CD14-positive monocyte (primary cell): ENCODE measurements at regions not wholly inside any gene's neighbourhood (a gene's known extent, or its start where the extent isn't known, plus 50 kb on each side); places are given as distances from the start of the nearest gene placed in this dataset.

ENCODE experiments used
- DNase-seq, 3 donors: peaks; one replicate each; pipeline ENCODE4 v3.0.0-alpha.2; 2011 to 2022
- H2AFZ ChIP-seq: 2 replicates; pipeline ENCODE4 v1.6.0; 2012; ENCODE audit warnings: mild to moderate bottlenecking, low read depth, low read length, inconsistent platforms; ENCODE audit not compliant: insufficient read depth, poor library complexity, severe bottlenecking
- H3K27ac ChIP-seq, 2 donors: 1 replicate in 1 of 2; 2 replicates in 1 of 2; pipeline ENCODE4 v1.5.1; 2012 to 2013; ENCODE audit warnings: low read length in 2 of 2, control low read depth in 1 of 2, inconsistent platforms in 1 of 2, low read depth in 1 of 2, mild to moderate bottlenecking in 1 of 2
- H3K27me3 ChIP-seq, 2 donors: one replicate each; pipeline versions ENCODE4 v1.6.0 to v1.6.1; 2011 to 2013; ENCODE audit warnings: low read length in 2 of 2; ENCODE audit not compliant: control insufficient read depth in 2 of 2, insufficient read depth in 2 of 2
- H3K36me3 ChIP-seq, 2 donors: replicated peaks in 1 of 2; 1 replicate in 1 of 2; 2 replicates in 1 of 2; pipeline versions ENCODE4 v1.5.1 to v1.6.1; 2012 to 2013; ENCODE audit warnings: low read length in 2 of 2, control low read depth in 1 of 2, inconsistent platforms in 1 of 2, mild to moderate bottlenecking in 1 of 2; ENCODE audit not compliant: insufficient read depth in 2 of 2, control insufficient read depth in 1 of 2
- H3K4me1 ChIP-seq, 2 donors: 1 replicate in 1 of 2; 2 replicates in 1 of 2; pipeline versions ENCODE4 v1.5.1 to v1.6.1; 2012 to 2013; ENCODE audit warnings: low read length in 2 of 2, control low read depth in 1 of 2, inconsistent platforms in 1 of 2, mild to moderate bottlenecking in 1 of 2, moderate library complexity in 1 of 2; ENCODE audit not compliant: insufficient read depth in 2 of 2, control insufficient read depth in 1 of 2
- H3K4me2 ChIP-seq: replicated peaks from 2 replicates; pipeline ENCODE3; 2012; ENCODE audit warnings: low read length, moderate library complexity, mild to moderate bottlenecking; ENCODE audit not compliant: poor library complexity, severe bottlenecking; ENCODE audit errors: extremely low read depth
- H3K4me3 ChIP-seq, 3 experiments: fragments of 200-600 bp in 1 of 3; sonication (generic) in 1 of 3; replicated peaks in 1 of 3; 1 replicate in 2 of 3; 2 replicates in 1 of 3; pipeline ENCODE4 v1.5.1; 2011 to 2013; ENCODE audit warnings: low read length in 3 of 3, mild to moderate bottlenecking in 3 of 3, control low read depth in 2 of 3, low read depth in 2 of 3, inconsistent platforms in 1 of 3, moderate library complexity in 1 of 3
- H3K79me2 ChIP-seq: 2 replicates; pipeline ENCODE4 v1.6.0; 2012; ENCODE audit warnings: mild to moderate bottlenecking, control low read depth, inconsistent platforms, low read length, moderate library complexity; ENCODE audit not compliant: insufficient read depth
- H3K9ac ChIP-seq: 2 replicates; pipeline ENCODE4 v1.6.0; 2017; ENCODE audit warnings: low read length, mild to moderate bottlenecking; ENCODE audit not compliant: insufficient read depth, poor library complexity, severe bottlenecking
- H3K9me3 ChIP-seq, 2 donors: replicated peaks in 1 of 2; 1 replicate in 1 of 2; 2 replicates in 1 of 2; pipeline versions ENCODE4 v1.5.1 to v1.6.1; 2012 to 2013; ENCODE audit warnings: low read length in 2 of 2, control low read depth in 1 of 2; ENCODE audit not compliant: control insufficient read depth in 1 of 2, insufficient read depth in 1 of 2
- H4K20me1 ChIP-seq: 2 replicates; pipeline ENCODE4 v1.6.0; 2012; ENCODE audit warnings: mild to moderate bottlenecking, low read length, control low read depth, moderate library complexity; ENCODE audit not compliant: insufficient read depth
- H3K27ac Mint-ChIP-seq, 7 donors: one replicate each; pipeline ENCODE4 v1.8.0; 2020; ENCODE audit warnings: mild to moderate bottlenecking in 7 of 7, mixed read lengths in 7 of 7, moderate library complexity in 6 of 7, inconsistent platforms in 2 of 7
- H3K27me3 Mint-ChIP-seq, 3 donors: one replicate each; pipeline ENCODE4 v1.8.0; 2021 to 2022; ENCODE audit warnings: low read depth in 3 of 3, mild to moderate bottlenecking in 3 of 3, mixed read lengths in 3 of 3, moderate library complexity in 3 of 3, inconsistent platforms in 1 of 3
- H3K36me3 Mint-ChIP-seq, 2 donors: one replicate each; pipeline ENCODE4 v1.8.0; 2020; ENCODE audit warnings: mixed read lengths in 2 of 2, inconsistent platforms in 1 of 2, mild to moderate bottlenecking in 1 of 2
- H3K4me1 Mint-ChIP-seq: one replicate; pipeline ENCODE4 v1.8.0; 2020; ENCODE audit warnings: mild to moderate bottlenecking, mixed read lengths
- H3K4me3 Mint-ChIP-seq, 2 donors: one replicate each; pipeline ENCODE4 v1.8.0; 2020; ENCODE audit warnings: mild to moderate bottlenecking in 2 of 2, mixed read lengths in 2 of 2, moderate library complexity in 1 of 2
- H3K9me3 Mint-ChIP-seq, 7 donors: one replicate each; pipeline ENCODE4 v1.8.0; 2020 to 2022; ENCODE audit warnings: mixed read lengths in 7 of 7, mild to moderate bottlenecking in 6 of 7, moderate library complexity in 6 of 7, inconsistent platforms in 2 of 7
- CTCF ChIP-seq: fragments of 200-600 bp; IDR thresholded peaks from one replicate; pipeline ENCODE4 v1.8.0; 2022; ENCODE audit warnings: antibody characterized with exemption, mild to moderate bottlenecking
- WGBS: methylation state at CpG from one replicate; pipeline ENCODE4 v1.1.5; 2013; ENCODE audit warnings: missing lambda C conversion rate; ENCODE audit not compliant: insufficient coverage; 5-methylcytosine and 5-hydroxymethylcytosine counted together
- intact Hi-C, 2 donors: fragments of 100-400 bp; cut with micrococcal nuclease; formaldehyde crosslinking; loops; one replicate each; pipeline versions ENCODE4 v1.15.0 to v1.15.1; 2023

- intact Hi-C loops, result no loop called here
- Histone ChIP-seq H3K9ac (no peak overlapping the region), H3K79me2 (no peaks in the 10 kb centered on the region), H3K27ac (no peak overlapping the region), H2AFZ (no peak overlapping the region), H3K4me2 (no peak overlapping the region), H3K4me3 (no peak overlapping the region), H3K27me3 (peaks cover 0 to 12% of the 10 kb centered on the region in 2 donors), H3K4me1 (no peaks in the 10 kb centered on the region), H3K36me3 (no peaks in the 10 kb centered on the region), H4K20me1 (no peaks in the 10 kb centered on the region), H3K9me3 (no peaks in the 10 kb centered on the region)
- peaks cover 12 to 31% (median 30%) of the 10 kb centered on the region in 3 donors for H3K27me3 Mint-ChIP-seq
- DNase-seq, result no peak
- H3K9me3 Mint-ChIP-seq, result peaks cover 0 to 2% (median 0%) of the 10 kb centered on the region in 7 donors
- H3K4me1 Mint-ChIP-seq, result no peaks in the 10 kb centered on the region
- H3K4me3 Mint-ChIP-seq, result peak overlapping the region in 1 of 2 donors; percentile 20
- TF ChIP-seq CTCF, result no peak
- 66% methylated on average over 4 of the region's 5 CpGs for WGBS
- H3K27ac Mint-ChIP-seq, result peak overlapping the region in 1 of 7 donors; percentile 75
- H3K36me3 Mint-ChIP-seq, result no peaks in the 10 kb centered on the region
These were observed 60.2 kb downstream of the GSX1 start for GRCh38 chr13:27852491-27852890.

- Mint-ChIP-seq H3K36me3 (no peaks in the 10 kb centered on the region), H3K4me1 (no peaks in the 10 kb centered on the region), H3K27me3 (peaks cover 13 to 28% (median 24%) of the 10 kb centered on the region in 3 donors), H3K9me3 (peaks cover 0 to 2% (median 0%) of the 10 kb centered on the region in 7 donors), H3K4me3 (no peak overlapping the region), H3K27ac (no peak overlapping the region)
- intact Hi-C loops, result no loop called here
- Histone ChIP-seq H4K20me1 (no peaks in the 10 kb centered on the region), H3K9ac (no peak overlapping the region), H3K4me1 (no peaks in the 10 kb centered on the region), H3K27me3 (peaks cover 0 to 3% of the 10 kb centered on the region in 2 donors), H3K4me2 (no peak overlapping the region), H2AFZ (no peak overlapping the region), H3K36me3 (no peaks in the 10 kb centered on the region), H3K4me3 (no peak overlapping the region), H3K27ac (no peak overlapping the region), H3K79me2 (no peaks in the 10 kb centered on the region), H3K9me3 (no peaks in the 10 kb centered on the region)
- TF ChIP-seq CTCF, result no peak
- WGBS, result 42% methylated on average over 8 of the region's 10 CpGs
- DNase-seq, result no peak
These were observed 61.1 kb downstream of the GSX1 start for GRCh38 chr13:27853335-27853734.
